ENCODE measurements at regions not wholly inside any gene's neighbourhood (a gene's known extent, or its start where the extent isn't known, plus 50 kb on each side); places are given as distances from the start of the nearest gene placed in this dataset.

GRCh38 chr1:244945109-244945671, 80.8 kb upstream of the HNRNPU start:
- Mint-ChIP-seq H3K4me3 (no peak overlapping the region), H3K27ac (no peak overlapping the region), H3K27me3 (peaks cover 4 to 15% of the 10 kb centered on the region in 2 donors), H3K9me3 (peaks cover 0 to 2% (median 0%) of the 10 kb centered on the region in 5 donors), H3K4me1 (no peaks in the 10 kb centered on the region), H3K36me3 (peaks cover 0 to 4% (median 0%) of the 10 kb centered on the region in 3 donors)
- Histone ChIP-seq H3K9me3 (ENCODE audit: low read length) (no peaks in the 10 kb centered on the region), H3K27ac (ENCODE audit: low read depth, low read length) (no peak overlapping the region), H3K27me3 (ENCODE audit: insufficient read depth, low read length, poor library complexity, severe bottlenecking) (no peaks in the 10 kb centered on the region), H3K4me1 (ENCODE audit: insufficient read depth, low read length) (no peaks in the 10 kb centered on the region), H3K36me3 (ENCODE audit: insufficient read depth, low read length) (no peaks in the 10 kb centered on the region), H3K4me3 (ENCODE audit: low read length) (no peak overlapping the region)
- ChIA-PET POLR2A (interaction anchor here (0.6 kb wide), 1 partner anchor 28 kb away, joined by 4 read pairs; no protein-coding TSS in a partner anchor), CTCF (interaction anchor here (1.6 kb wide), 1 partner anchor 10 kb away, joined by 4 read pairs; no protein-coding TSS in a partner anchor)
- DNase-seq = no peak

GRCh38 chr1:244941121-244941520, 76.8 kb upstream of the HNRNPU start:
- Mint-ChIP-seq H3K27me3 (peaks cover 4 to 20% of the 10 kb centered on the region in 2 donors), H3K27ac (no peak overlapping the region), H3K9me3 (peaks cover 0 to 2% (median 0%) of the 10 kb centered on the region in 5 donors), H3K36me3 (no peaks in the 10 kb centered on the region), H3K4me3 (no peak overlapping the region), H3K4me1 (no peaks in the 10 kb centered on the region)
- ChIA-PET CTCF (no interaction called here), POLR2A (no interaction called here)
- H3K4me3 ChIP-seq (ENCODE audit: low read length) = no peak overlapping the region
- H3K27ac ChIP-seq (ENCODE audit: low read depth, low read length) = no peak overlapping the region
- H3K4me1 ChIP-seq (ENCODE audit: insufficient read depth, low read length) = no peaks in the 10 kb centered on the region
- H3K9me3 ChIP-seq (ENCODE audit: low read length) = no peaks in the 10 kb centered on the region
- H3K27me3 ChIP-seq (ENCODE audit: insufficient read depth, low read length, poor library complexity, severe bottlenecking) = no peaks in the 10 kb centered on the region
- H3K36me3 ChIP-seq (ENCODE audit: insufficient read depth, low read length) = no peaks in the 10 kb centered on the region
- no peak for DNase-seq

- Histone ChIP-seq H3K4me1 (ENCODE audit: insufficient read depth, low read length) (no peaks in the 10 kb centered on the region), H3K4me3 (ENCODE audit: low read length) (no peak overlapping the region), H3K27me3 (ENCODE audit: insufficient read depth, low read length, poor library complexity, severe bottlenecking) (no peaks in the 10 kb centered on the region), H3K9me3 (ENCODE audit: low read length) (no peaks in the 10 kb centered on the region), H3K36me3 (ENCODE audit: insufficient read depth, low read length) (no peaks in the 10 kb centered on the region), H3K27ac (ENCODE audit: low read depth, low read length) (no peak overlapping the region)
- Mint-ChIP-seq H3K36me3 (no peaks in the 10 kb centered on the region), H3K4me3 (no peak overlapping the region), H3K9me3 (no peaks in the 10 kb centered on the region), H3K27ac (no peak overlapping the region), H3K27me3 (peaks cover 3 to 17% of the 10 kb centered on the region in 2 donors), H3K4me1 (no peaks in the 10 kb centered on the region)
- ChIA-PET CTCF (no interaction called here), POLR2A (no interaction called here)
- no peak for DNase-seq
These were observed 72.8 kb upstream of the HNRNPU start for GRCh38 chr1:244937099-244937498.

- POLR2A ChIA-PET = no interaction called here
- Histone ChIP-seq H3K4me1 (ENCODE audit: insufficient read depth, low read length) (peaks cover 5% of the 10 kb centered on the region), H3K27me3 (ENCODE audit: insufficient read depth, low read length, poor library complexity, severe bottlenecking) (no peaks in the 10 kb centered on the region), H3K4me3 (ENCODE audit: low read length) (no peak overlapping the region), H3K9me3 (ENCODE audit: low read length) (no peaks in the 10 kb centered on the region), H3K36me3 (ENCODE audit: insufficient read depth, low read length) (no peaks in the 10 kb centered on the region), H3K27ac (ENCODE audit: low read depth, low read length) (no peak overlapping the region)
- no peak overlapping the region for H3K27ac Mint-ChIP-seq
- peaks cover 10 to 13% (median 12%) of the 10 kb centered on the region in 3 donors for H3K4me1 Mint-ChIP-seq
- H3K9me3 Mint-ChIP-seq = no peaks in the 10 kb centered on the region
- H3K27me3 Mint-ChIP-seq = peaks cover 4 to 11% of the 10 kb centered on the region in 2 donors
- peaks cover 0 to 2% (median 0%) of the 10 kb centered on the region in 3 donors for H3K36me3 Mint-ChIP-seq
- CTCF ChIA-PET = interaction anchor here (1.5 kb wide), 1 partner anchor 86 kb away, joined by 3 read pairs; no protein-coding TSS in a partner anchor
- no peak overlapping the region for H3K4me3 Mint-ChIP-seq
- no peak for DNase-seq
These were observed 56.8 kb upstream of the HNRNPU start for GRCh38 chr1:244920911-244921761.

GRCh38 chr1:244919320-244920282, 55.3 kb upstream of the HNRNPU start:
- H3K9me3 Mint-ChIP-seq = no peaks in the 10 kb centered on the region
- H3K36me3 Mint-ChIP-seq = peaks cover 0 to 2% (median 0%) of the 10 kb centered on the region in 3 donors
- DNase-seq = no peak
- Histone ChIP-seq H3K9me3 (ENCODE audit: low read length) (no peaks in the 10 kb centered on the region), H3K4me1 (ENCODE audit: insufficient read depth, low read length) (peaks cover 5% of the 10 kb centered on the region), H3K4me3 (ENCODE audit: low read length) (peak overlapping the region; percentile 63), H3K27ac (ENCODE audit: low read depth, low read length) (no peak overlapping the region), H3K36me3 (ENCODE audit: insufficient read depth, low read length) (no peaks in the 10 kb centered on the region), H3K27me3 (ENCODE audit: insufficient read depth, low read length, poor library complexity, severe bottlenecking) (no peaks in the 10 kb centered on the region)
- H3K4me3 Mint-ChIP-seq = peak overlapping the region; percentile 81 to 90 (median 87)
- peak overlapping the region in 7 of 8 donors; percentile 22 to 84 (median 59) for H3K27ac Mint-ChIP-seq
- POLR2A ChIA-PET = interaction anchor here (1.1 to 1.2 kb wide), 4 partner anchors 50 to 83 kb away, joined by 3 to 11 read pairs (median 8); partner anchors contain the start of genes COX20 and HNRNPU
- CTCF ChIA-PET = interaction anchor here (1.1 to 1.7 kb wide), 4 partner anchors 9 to 118 kb away, joined by 3 to 4 read pairs (median 4); partner anchors contain the start of gene HNRNPU
- H3K4me1 Mint-ChIP-seq = peaks cover 10 to 13% (median 12%) of the 10 kb centered on the region in 3 donors
- H3K27me3 Mint-ChIP-seq = peaks cover 4% of the 10 kb centered on the region in 2 donors

GRCh38 chr1:244918421-244919319, 54.3 kb upstream of the HNRNPU start:
- Histone ChIP-seq H3K4me1 (ENCODE audit: insufficient read depth, low read length) (peaks cover 5% of the 10 kb centered on the region), H3K27ac (ENCODE audit: low read depth, low read length) (no peak overlapping the region), H3K36me3 (ENCODE audit: insufficient read depth, low read length) (no peaks in the 10 kb centered on the region), H3K27me3 (ENCODE audit: insufficient read depth, low read length, poor library complexity, severe bottlenecking) (no peaks in the 10 kb centered on the region), H3K4me3 (ENCODE audit: low read length) (peak overlapping the region; percentile 63), H3K9me3 (ENCODE audit: low read length) (no peaks in the 10 kb centered on the region)
- Mint-ChIP-seq H3K9me3 (no peaks in the 10 kb centered on the region), H3K27ac (peak overlapping the region in 6 of 8 donors; percentile 22 to 85 (median 78)), H3K4me3 (peak overlapping the region; percentile 81 to 91 (median 89)), H3K4me1 (peaks cover 10 to 13% (median 12%) of the 10 kb centered on the region in 3 donors), H3K27me3 (peaks cover 0 to 4% of the 10 kb centered on the region in 2 donors), H3K36me3 (peaks cover 0 to 2% (median 0%) of the 10 kb centered on the region in 3 donors)
- POLR2A ChIA-PET = interaction anchor here (1.1 to 1.2 kb wide), 4 partner anchors 51 to 83 kb away, joined by 3 to 11 read pairs (median 8); partner anchors contain the start of genes COX20 and HNRNPU
- CTCF ChIA-PET = interaction anchor here (1.0 to 1.7 kb wide), 5 partner anchors 10 to 117 kb away, joined by 3 to 4 read pairs (median 3); partner anchors contain the start of gene HNRNPU
- DNase-seq = peak; percentile 54 to 85 (median 76)
